ENCODE measurements at regions not wholly inside any gene's neighbourhood (a gene's known extent, or its start where the extent isn't known, plus 50 kb on each side); places are given as distances from the start of the nearest gene placed in this dataset.

- TF ChIP-seq EZH2phosphoT487 (conservative IDR thresholded peaks at IDR 0.05; ENCODE audit: low read length) (no peak), CTCF (IDR thresholded peaks at IDR 0.05; ENCODE audit: insufficient read depth, low read length, poor library complexity, severe bottlenecking) (no peak)
Observed at GRCh38 chr4:42817913-42818312, 74.6 kb upstream of the GRXCR1 start.
